ENCODE measurements at regions not wholly inside any gene's neighbourhood (a gene's known extent, or its start where the extent isn't known, plus 50 kb on each side); places are given as distances from the start of the nearest gene placed in this dataset.

GRCh38 chr2:67662222-67662621, 265.1 kb downstream of the ETAA1 start:
- no peak for TF ChIP-seq CTCF (IDR thresholded peaks at IDR 0.05; ENCODE audit: borderline replicate concordance, control extremely low read depth, extremely low read depth, insufficient read depth, missing control alignments)
- no peak for DNase-seq (ENCODE audit: low spot score)
- in situ Hi-C loops (cut with MboI; ENCODE audit: low sequenced_read_pairs, unreplicated experiment), result no loop called here

- no peak for TF ChIP-seq CTCF (IDR thresholded peaks at IDR 0.05; ENCODE audit: borderline replicate concordance, control extremely low read depth, extremely low read depth, insufficient read depth, missing control alignments)
- no peak for DNase-seq (ENCODE audit: low spot score)
- in situ Hi-C loops (cut with MboI; ENCODE audit: low sequenced_read_pairs, unreplicated experiment), result no loop called here
These were observed 266.6 kb downstream of the ETAA1 start for GRCh38 chr2:67663776-67664175.

GRCh38 chr2:67666386-67667053, 269.4 kb downstream of the ETAA1 start:
- no peak for DNase-seq (ENCODE audit: low spot score)
- no peak for TF ChIP-seq CTCF (IDR thresholded peaks at IDR 0.05; ENCODE audit: borderline replicate concordance, control extremely low read depth, extremely low read depth, insufficient read depth, missing control alignments)
- in situ Hi-C loops (cut with MboI; ENCODE audit: low sequenced_read_pairs, unreplicated experiment), result no loop called here

- TF ChIP-seq CTCF (IDR thresholded peaks at IDR 0.05; ENCODE audit: borderline replicate concordance, control extremely low read depth, extremely low read depth, insufficient read depth, missing control alignments), result no peak
- in situ Hi-C loops (cut with MboI; ENCODE audit: low sequenced_read_pairs, unreplicated experiment), result no loop called here
- no peak for DNase-seq (ENCODE audit: low spot score)
These were observed 270.1 kb downstream of the ETAA1 start for GRCh38 chr2:67667054-67667908.

- in situ Hi-C loops (cut with MboI; ENCODE audit: low sequenced_read_pairs, unreplicated experiment), result no loop called here
- DNase-seq (ENCODE audit: low spot score), result no peak
These were observed 271.4 kb downstream of the ETAA1 start for GRCh38 chr2:67668538-67668937.

GRCh38 chr2:67669168-67669567, 272.0 kb downstream of the ETAA1 start:
- TF ChIP-seq CTCF (IDR thresholded peaks at IDR 0.05; ENCODE audit: borderline replicate concordance, control extremely low read depth, extremely low read depth, insufficient read depth, missing control alignments), result no peak
- in situ Hi-C loops (cut with MboI; ENCODE audit: low sequenced_read_pairs, unreplicated experiment), result no loop called here
- no peak for DNase-seq (ENCODE audit: low spot score)

More at GRCh38 chr2:67668538-67668937, 271.4 kb downstream of the ETAA1 start:
- no peak for TF ChIP-seq CTCF (IDR thresholded peaks at IDR 0.05; ENCODE audit: borderline replicate concordance, control extremely low read depth, extremely low read depth, insufficient read depth, missing control alignments)

Data from GM13976 (cell line).